SJCRH30 (cell line): ENCODE measurements at regions not wholly inside any gene's neighbourhood (a gene's known extent, or its start where the extent isn't known, plus 50 kb on each side); places are given as distances from the start of the nearest gene placed in this dataset.

Experiments
- DNase-seq, 2 experiments: peaks; one replicate each; pipeline ENCODE4 v3.0.0-alpha.2; 2015 to 2020
- H3K27ac ChIP-seq: fragments of 250-450 bp; sonication (Bioruptor Pico); 2 replicates; pipeline ENCODE4 v1.5.1; 2020; ENCODE audit warnings: mild to moderate bottlenecking, moderate library complexity
- H3K27me3 ChIP-seq: fragments of 250-450 bp; sonication (Bioruptor Pico); 2 replicates; pipeline ENCODE4 v1.5.1; 2020; ENCODE audit warnings: mild to moderate bottlenecking, moderate library complexity
- H3K36me3 ChIP-seq: fragments of 250-450 bp; sonication (Bioruptor Pico); 2 replicates; pipeline ENCODE4 v1.5.1; 2020; ENCODE audit warnings: mild to moderate bottlenecking, moderate library complexity
- H3K4me1 ChIP-seq: fragments of 250-450 bp; sonication (Bioruptor Pico); 2 replicates; pipeline ENCODE4 v1.5.1; 2020; ENCODE audit warnings: mild to moderate bottlenecking, moderate library complexity
- H3K4me3 ChIP-seq: fragments of 250-450 bp; sonication (Bioruptor Pico); 2 replicates; pipeline ENCODE4 v1.5.1; 2020; ENCODE audit warnings: mild to moderate bottlenecking, moderate library complexity
- H3K9me3 ChIP-seq: fragments of 250-450 bp; sonication (Bioruptor Pico); replicated peaks from 2 replicates; pipeline ENCODE4 v1.5.1; 2020; ENCODE audit warnings: mild to moderate bottlenecking, moderate library complexity

- no peaks in the 10 kb centered on the region for H3K4me1 ChIP-seq
- DNase-seq = no peak
- H3K27ac ChIP-seq = no peak overlapping the region
- no peaks in the 10 kb centered on the region for H3K27me3 ChIP-seq
- H3K4me3 ChIP-seq = no peak overlapping the region
- H3K36me3 ChIP-seq = no peaks in the 10 kb centered on the region
- H3K9me3 ChIP-seq = no peaks in the 10 kb centered on the region
Observed at GRCh38 chr11:80440835-80441234, 1000.0 kb upstream of the TENM4 start.

GRCh38 chr11:80436547-80436946 is 995.7 kb upstream of the TENM4 start:
- H3K4me3 ChIP-seq = no peak overlapping the region
- H3K9me3 ChIP-seq = no peaks in the 10 kb centered on the region
- H3K4me1 ChIP-seq = no peaks in the 10 kb centered on the region
- no peaks in the 10 kb centered on the region for H3K27me3 ChIP-seq
- DNase-seq = no peak
- no peak overlapping the region for H3K27ac ChIP-seq
- no peaks in the 10 kb centered on the region for H3K36me3 ChIP-seq

- H3K4me1 ChIP-seq = no peaks in the 10 kb centered on the region
- H3K9me3 ChIP-seq = no peaks in the 10 kb centered on the region
- no peak overlapping the region for H3K4me3 ChIP-seq
- no peaks in the 10 kb centered on the region for H3K27me3 ChIP-seq
- DNase-seq = no peak
- no peak overlapping the region for H3K27ac ChIP-seq
- no peaks in the 10 kb centered on the region for H3K36me3 ChIP-seq
Observed at GRCh38 chr11:80435345-80435744, 994.5 kb upstream of the TENM4 start.

GRCh38 chr11:80432057-80432456 is 991.2 kb upstream of the TENM4 start:
- no peak for DNase-seq

GRCh38 chr11:80424012-80424695 is 983.3 kb upstream of the TENM4 start:
- no peak for DNase-seq
- no peaks in the 10 kb centered on the region for H3K9me3 ChIP-seq
- H3K4me3 ChIP-seq = no peak overlapping the region
- H3K27ac ChIP-seq = no peak overlapping the region
- no peaks in the 10 kb centered on the region for H3K27me3 ChIP-seq
- no peaks in the 10 kb centered on the region for H3K4me1 ChIP-seq
- no peaks in the 10 kb centered on the region for H3K36me3 ChIP-seq

More at GRCh38 chr11:80432057-80432456, 991.2 kb upstream of the TENM4 start:
- Histone ChIP-seq H3K9me3 (no peaks in the 10 kb centered on the region), H3K4me3 (no peak overlapping the region), H3K36me3 (no peaks in the 10 kb centered on the region), H3K4me1 (no peaks in the 10 kb centered on the region), H3K27me3 (no peaks in the 10 kb centered on the region), H3K27ac (no peak overlapping the region)

- DNase-seq = no peak
- H3K27me3 ChIP-seq = no peaks in the 10 kb centered on the region
- H3K4me3 ChIP-seq = no peak overlapping the region
- H3K9me3 ChIP-seq = no peaks in the 10 kb centered on the region
- no peaks in the 10 kb centered on the region for H3K36me3 ChIP-seq
- no peak overlapping the region for H3K27ac ChIP-seq
- H3K4me1 ChIP-seq = no peaks in the 10 kb centered on the region
Observed at GRCh38 chr11:80420374-80420773, 979.5 kb upstream of the TENM4 start.

- Histone ChIP-seq H3K9me3 (no peaks in the 10 kb centered on the region), H3K4me1 (no peaks in the 10 kb centered on the region), H3K27ac (no peak overlapping the region), H3K27me3 (no peaks in the 10 kb centered on the region), H3K36me3 (no peaks in the 10 kb centered on the region), H3K4me3 (no peak overlapping the region)
- no peak for DNase-seq
Observed at GRCh38 chr11:80417681-80418080, 976.9 kb upstream of the TENM4 start.

- Histone ChIP-seq H3K27me3 (no peaks in the 10 kb centered on the region), H3K36me3 (no peaks in the 10 kb centered on the region), H3K4me1 (no peaks in the 10 kb centered on the region), H3K27ac (peak overlapping the region; percentile 39), H3K9me3 (no peaks in the 10 kb centered on the region), H3K4me3 (no peak overlapping the region)
- peak in 1 of 2 experiments; percentile 12 for DNase-seq
Observed at GRCh38 chr11:80415580-80415979, 974.8 kb upstream of the TENM4 start.

- no peak for DNase-seq
- H3K4me3 ChIP-seq = no peak overlapping the region
- H3K27me3 ChIP-seq = no peaks in the 10 kb centered on the region
- H3K27ac ChIP-seq = no peak overlapping the region
- H3K4me1 ChIP-seq = no peaks in the 10 kb centered on the region
- no peaks in the 10 kb centered on the region for H3K36me3 ChIP-seq
- no peaks in the 10 kb centered on the region for H3K9me3 ChIP-seq
Observed at GRCh38 chr11:80414181-80415165, 973.6 kb upstream of the TENM4 start.

GRCh38 chr11:80412604-80413003 is 971.8 kb upstream of the TENM4 start:
- Histone ChIP-seq H3K36me3 (no peaks in the 10 kb centered on the region), H3K9me3 (no peaks in the 10 kb centered on the region), H3K4me1 (no peaks in the 10 kb centered on the region), H3K4me3 (no peak overlapping the region), H3K27me3 (no peaks in the 10 kb centered on the region), H3K27ac (no peak overlapping the region)
- DNase-seq = no peak

- Histone ChIP-seq H3K4me1 (no peaks in the 10 kb centered on the region), H3K27ac (no peak overlapping the region), H3K4me3 (no peak overlapping the region), H3K27me3 (no peaks in the 10 kb centered on the region), H3K36me3 (no peaks in the 10 kb centered on the region), H3K9me3 (no peaks in the 10 kb centered on the region)
- DNase-seq = no peak
Observed at GRCh38 chr11:80393210-80393609, 952.4 kb upstream of the TENM4 start.

- no peaks in the 10 kb centered on the region for H3K27me3 ChIP-seq
- no peaks in the 10 kb centered on the region for H3K9me3 ChIP-seq
- no peak overlapping the region for H3K27ac ChIP-seq
- H3K4me3 ChIP-seq = no peak overlapping the region
- H3K4me1 ChIP-seq = no peaks in the 10 kb centered on the region
- no peak for DNase-seq
- no peaks in the 10 kb centered on the region for H3K36me3 ChIP-seq
Observed at GRCh38 chr11:80390505-80390904, 949.7 kb upstream of the TENM4 start.

- Histone ChIP-seq H3K27ac (no peak overlapping the region), H3K4me3 (no peak overlapping the region), H3K4me1 (no peaks in the 10 kb centered on the region), H3K9me3 (no peaks in the 10 kb centered on the region), H3K36me3 (no peaks in the 10 kb centered on the region), H3K27me3 (no peaks in the 10 kb centered on the region)
- DNase-seq = no peak
Observed at GRCh38 chr11:80388536-80388935, 947.7 kb upstream of the TENM4 start.

- H3K27ac ChIP-seq = no peak overlapping the region
- H3K9me3 ChIP-seq = no peaks in the 10 kb centered on the region
- DNase-seq = no peak
- no peaks in the 10 kb centered on the region for H3K36me3 ChIP-seq
- H3K4me1 ChIP-seq = no peaks in the 10 kb centered on the region
- no peak overlapping the region for H3K4me3 ChIP-seq
- no peaks in the 10 kb centered on the region for H3K27me3 ChIP-seq
Observed at GRCh38 chr11:80388130-80388529, 947.3 kb upstream of the TENM4 start.

GRCh38 chr11:80383655-80384054 is 942.8 kb upstream of the TENM4 start:
- Histone ChIP-seq H3K4me1 (no peaks in the 10 kb centered on the region), H3K27ac (no peak overlapping the region), H3K9me3 (no peaks in the 10 kb centered on the region), H3K27me3 (no peaks in the 10 kb centered on the region), H3K36me3 (no peaks in the 10 kb centered on the region), H3K4me3 (no peak overlapping the region)
- DNase-seq = peak in 1 of 2 experiments; percentile 8
